ENCODE measurements at regions not wholly inside any gene's neighbourhood (a gene's known extent, or its start where the extent isn't known, plus 50 kb on each side); places are given as distances from the start of the nearest gene placed in this dataset.

DNA sequence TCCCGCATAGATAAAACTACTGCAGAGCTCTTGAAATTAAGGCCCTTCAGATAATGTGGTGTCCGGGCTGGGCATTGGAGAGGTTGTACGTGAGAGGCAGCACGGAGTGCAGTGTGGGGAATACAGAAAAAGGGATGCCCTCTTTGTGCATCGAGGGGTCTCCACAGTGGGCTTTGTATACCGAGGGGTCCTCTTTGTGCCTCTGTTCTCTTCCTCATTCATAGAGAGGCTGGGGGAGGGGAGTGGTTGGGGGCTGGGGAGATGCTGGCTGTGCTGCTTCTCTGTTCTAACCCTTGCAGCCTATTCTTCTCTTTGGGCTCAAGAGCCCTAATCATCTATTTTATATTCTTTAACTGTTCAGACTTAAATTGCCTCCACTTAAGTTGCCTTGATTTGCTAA is 74.3 kb upstream of the NDN start:
- TF ChIP-seq, protein P1, sequence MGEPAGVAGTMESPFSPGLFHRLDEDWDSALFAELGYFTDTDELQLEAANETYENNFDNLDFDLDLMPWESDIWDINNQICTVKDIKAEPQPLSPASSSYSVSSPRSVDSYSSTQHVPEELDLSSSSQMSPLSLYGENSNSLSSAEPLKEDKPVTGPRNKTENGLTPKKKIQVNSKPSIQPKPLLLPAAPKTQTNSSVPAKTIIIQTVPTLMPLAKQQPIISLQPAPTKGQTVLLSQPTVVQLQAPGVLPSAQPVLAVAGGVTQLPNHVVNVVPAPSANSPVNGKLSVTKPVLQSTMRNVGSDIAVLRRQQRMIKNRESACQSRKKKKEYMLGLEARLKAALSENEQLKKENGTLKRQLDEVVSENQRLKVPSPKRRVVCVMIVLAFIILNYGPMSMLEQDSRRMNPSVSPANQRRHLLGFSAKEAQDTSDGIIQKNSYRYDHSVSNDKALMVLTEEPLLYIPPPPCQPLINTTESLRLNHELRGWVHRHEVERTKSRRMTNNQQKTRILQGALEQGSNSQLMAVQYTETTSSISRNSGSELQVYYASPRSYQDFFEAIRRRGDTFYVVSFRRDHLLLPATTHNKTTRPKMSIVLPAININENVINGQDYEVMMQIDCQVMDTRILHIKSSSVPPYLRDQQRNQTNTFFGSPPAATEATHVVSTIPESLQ (CRISPR knock-in tag; IDR thresholded peaks at IDR 0.05) = no peak
- TF ChIP-seq NR3C1 (CRISPR knock-in tag; conservative IDR thresholded peaks at IDR 0.05; ENCODE audit: low read depth) = no peak
- TF ChIP-seq, protein P2, sequence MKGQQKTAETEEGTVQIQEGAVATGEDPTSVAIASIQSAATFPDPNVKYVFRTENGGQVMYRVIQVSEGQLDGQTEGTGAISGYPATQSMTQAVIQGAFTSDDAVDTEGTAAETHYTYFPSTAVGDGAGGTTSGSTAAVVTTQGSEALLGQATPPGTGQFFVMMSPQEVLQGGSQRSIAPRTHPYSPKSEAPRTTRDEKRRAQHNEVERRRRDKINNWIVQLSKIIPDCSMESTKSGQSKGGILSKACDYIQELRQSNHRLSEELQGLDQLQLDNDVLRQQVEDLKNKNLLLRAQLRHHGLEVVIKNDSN (CRISPR knock-in tag; IDR thresholded peaks at IDR 0.05) = no peak
- ATAC-seq (no peak), DNase-seq (ENCODE audit: low spot score) (no peak)
- Mint-ChIP-seq H3K9me3 (peaks cover 66% of the 10 kb centered on the region), H3K4me3 (no peak overlapping the region), H3K36me3 (peaks cover 51% of the 10 kb centered on the region), H3K27me3 (ENCODE audit: low read depth) (peaks cover 11% of the 10 kb centered on the region), H3K4me1 (peaks cover 17% of the 10 kb centered on the region), H3K27ac (no peak overlapping the region)
- CTCF ChIA-PET = interaction anchor here (0.7 kb wide), 1 partner anchor 133 kb away, joined by 3 read pairs; no protein-coding TSS in a partner anchor
- POLR2A ChIA-PET = no interaction called here

DNA sequence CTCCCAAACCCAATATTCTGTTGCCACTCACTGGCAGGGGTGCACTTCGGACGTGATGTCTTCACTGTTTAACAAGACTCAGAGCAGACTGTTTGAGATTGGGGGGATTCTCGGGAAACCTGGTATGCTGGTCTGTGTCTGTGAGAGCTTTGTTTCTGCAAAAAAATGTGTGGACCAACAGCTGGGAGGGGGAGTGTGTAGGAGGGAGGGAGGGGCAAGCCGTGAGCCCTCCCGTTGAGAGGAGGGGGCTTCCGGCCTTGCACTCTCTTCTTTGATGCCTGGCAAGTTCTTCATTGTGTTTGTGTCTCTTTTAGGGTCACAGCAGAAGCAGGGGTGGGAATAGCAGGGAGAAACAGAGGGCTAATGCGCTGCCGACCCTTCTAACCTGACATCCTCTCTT is 74.9 kb upstream of the NDN start:
- no peak for ATAC-seq
- CTCF ChIA-PET = interaction anchor here (1.3 kb wide), 1 partner anchor 71 kb away, joined by 3 read pairs; no protein-coding TSS in a partner anchor

DNA sequence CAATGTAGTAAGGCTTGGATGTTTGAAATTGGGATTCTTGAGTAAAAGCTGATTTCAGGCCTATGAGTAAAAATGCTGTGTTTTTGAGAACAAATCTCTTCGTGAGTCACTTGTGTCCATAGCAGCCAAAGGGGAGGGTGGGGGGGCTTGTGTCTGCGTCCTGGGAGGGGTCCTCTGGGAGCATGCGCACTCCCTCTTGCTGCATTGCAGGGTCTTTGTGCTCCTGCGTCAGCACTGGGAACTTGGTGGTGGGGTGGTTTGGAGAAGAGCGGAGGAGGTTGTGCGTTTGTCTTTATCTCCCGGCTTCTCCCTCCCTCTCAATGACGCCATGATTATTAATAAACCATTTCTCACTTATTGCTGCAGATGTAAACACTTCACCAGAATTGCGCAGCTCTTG is 75.9 kb upstream of the NDN start:
- no peak overlapping the region for H3K27ac Mint-ChIP-seq
- peaks cover 66% of the 10 kb centered on the region for H3K9me3 Mint-ChIP-seq
- TF ChIP-seq GABPB1 (CRISPR knock-in tag; IDR thresholded peaks at IDR 0.05) = no peak
- TF ChIP-seq, protein P3, sequence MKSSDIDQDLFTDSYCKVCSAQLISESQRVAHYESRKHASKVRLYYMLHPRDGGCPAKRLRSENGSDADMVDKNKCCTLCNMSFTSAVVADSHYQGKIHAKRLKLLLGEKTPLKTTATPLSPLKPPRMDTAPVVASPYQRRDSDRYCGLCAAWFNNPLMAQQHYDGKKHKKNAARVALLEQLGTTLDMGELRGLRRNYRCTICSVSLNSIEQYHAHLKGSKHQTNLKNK (CRISPR knock-in tag; IDR thresholded peaks at IDR 0.05) = no peak
- no peak for TF ChIP-seq ATF1 (CRISPR knock-in tag; IDR thresholded peaks at IDR 0.05)
- TF ChIP-seq GRHL2 (CRISPR knock-in tag; IDR thresholded peaks at IDR 0.05; ENCODE audit: insufficient replicate concordance, severe bottlenecking) = no peak
- no peak for TF ChIP-seq ZBTB21 (CRISPR knock-in tag; IDR thresholded peaks at IDR 0.05; ENCODE audit: borderline replicate concordance)
- TF ChIP-seq, protein P4, sequence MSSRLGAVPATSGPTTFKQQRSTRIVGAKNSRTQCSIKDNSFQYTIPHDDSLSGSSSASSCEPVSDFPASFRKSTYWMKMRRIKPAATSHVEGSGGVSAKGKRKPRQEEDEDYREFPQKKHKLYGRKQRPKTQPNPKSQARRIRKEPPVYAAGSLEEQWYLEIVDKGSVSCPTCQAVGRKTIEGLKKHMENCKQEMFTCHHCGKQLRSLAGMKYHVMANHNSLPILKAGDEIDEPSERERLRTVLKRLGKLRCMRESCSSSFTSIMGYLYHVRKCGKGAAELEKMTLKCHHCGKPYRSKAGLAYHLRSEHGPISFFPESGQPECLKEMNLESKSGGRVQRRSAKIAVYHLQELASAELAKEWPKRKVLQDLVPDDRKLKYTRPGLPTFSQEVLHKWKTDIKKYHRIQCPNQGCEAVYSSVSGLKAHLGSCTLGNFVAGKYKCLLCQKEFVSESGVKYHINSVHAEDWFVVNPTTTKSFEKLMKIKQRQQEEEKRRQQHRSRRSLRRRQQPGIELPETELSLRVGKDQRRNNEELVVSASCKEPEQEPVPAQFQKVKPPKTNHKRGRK (CRISPR knock-in tag; IDR thresholded peaks at IDR 0.05; ENCODE audit: borderline replicate concordance) = no peak
- no peak for TF ChIP-seq CBFB (CRISPR knock-in tag; IDR thresholded peaks at IDR 0.05; ENCODE audit: low read depth)
- TF ChIP-seq, protein P1 (CRISPR knock-in tag; IDR thresholded peaks at IDR 0.05) = no peak
- peaks cover 48% of the 10 kb centered on the region for H3K36me3 Mint-ChIP-seq
- ATAC-seq (no peak), DNase-seq (ENCODE audit: low spot score) (no peak)
- CTCF ChIA-PET = interaction anchor here (1.3 kb wide), 1 partner anchor 72 kb away, joined by 3 read pairs; no protein-coding TSS in a partner anchor
- H3K27me3 Mint-ChIP-seq (ENCODE audit: low read depth) = peaks cover 7% of the 10 kb centered on the region; the same call in 1 of the 2 replicates
- peaks cover 17% of the 10 kb centered on the region for H3K4me1 Mint-ChIP-seq
- H3K4me3 Mint-ChIP-seq = no peak overlapping the region
- POLR2A ChIA-PET = no interaction called here

More for the DNA sequence above, 74.9 kb upstream of the NDN start:
- H3K9me3 Mint-ChIP-seq = peaks cover 64% of the 10 kb centered on the region
- H3K4me3 Mint-ChIP-seq = no peak overlapping the region
- no peak for DNase-seq (ENCODE audit: low spot score)
- TF ChIP-seq SOX15 (CRISPR knock-in tag; IDR thresholded peaks at IDR 0.05) = no peak
- peaks cover 17% of the 10 kb centered on the region for H3K4me1 Mint-ChIP-seq
- H3K27me3 Mint-ChIP-seq (ENCODE audit: low read depth) = peaks cover 10% of the 10 kb centered on the region
- H3K27ac Mint-ChIP-seq = no peak overlapping the region
- POLR2A ChIA-PET = no interaction called here
- H3K36me3 Mint-ChIP-seq = peaks cover 49% of the 10 kb centered on the region

DNA sequence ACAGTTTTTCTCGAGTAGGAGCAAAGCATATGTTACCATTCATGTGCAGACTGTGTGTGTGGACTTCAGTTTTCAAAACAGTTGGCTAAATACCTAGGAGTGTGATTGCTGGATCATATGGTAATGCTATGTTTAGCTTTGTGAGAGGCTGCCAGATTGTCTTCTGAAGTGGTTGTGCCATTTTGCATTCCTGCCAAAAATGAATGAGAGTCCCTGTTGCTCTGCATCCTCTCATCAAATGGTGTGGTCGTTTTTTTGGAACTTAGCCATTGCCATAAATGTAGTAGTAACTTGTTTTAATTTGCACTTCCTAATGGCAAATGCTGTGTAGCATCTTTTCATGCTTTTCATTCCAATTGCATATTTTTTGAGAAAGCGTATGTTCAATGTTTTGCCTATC is 77.2 kb upstream of the NDN start:
- ChIA-PET POLR2A (no interaction called here), CTCF (no interaction called here)
- peaks cover 7% of the 10 kb centered on the region; the same call in 1 of the 2 replicates for H3K27me3 Mint-ChIP-seq (ENCODE audit: low read depth)
- peaks cover 45% of the 10 kb centered on the region for H3K36me3 Mint-ChIP-seq
- peaks cover 65% of the 10 kb centered on the region for H3K9me3 Mint-ChIP-seq
- H3K4me3 Mint-ChIP-seq = no peak overlapping the region
- peaks cover 17% of the 10 kb centered on the region for H3K4me1 Mint-ChIP-seq
- no peak for DNase-seq (ENCODE audit: low spot score)
- no peak for ATAC-seq
- H3K27ac Mint-ChIP-seq = no peak overlapping the region
- TF ChIP-seq ELF4 (CRISPR knock-in tag; IDR thresholded peaks at IDR 0.05; ENCODE audit: low read depth) (no peak), TEAD1 (CRISPR knock-in tag; IDR thresholded peaks at IDR 0.05) (no peak), ZNF423 (CRISPR knock-in tag; IDR thresholded peaks at IDR 0.05) (no peak), ESRRA (CRISPR knock-in tag; IDR thresholded peaks at IDR 0.05; ENCODE audit: borderline replicate concordance) (no peak), GRHL2 (CRISPR knock-in tag; IDR thresholded peaks at IDR 0.05; ENCODE audit: insufficient replicate concordance, severe bottlenecking) (no peak)
- TF ChIP-seq, protein P4 (CRISPR knock-in tag; IDR thresholded peaks at IDR 0.05; ENCODE audit: borderline replicate concordance) = no peak
- TF ChIP-seq, protein P5, sequence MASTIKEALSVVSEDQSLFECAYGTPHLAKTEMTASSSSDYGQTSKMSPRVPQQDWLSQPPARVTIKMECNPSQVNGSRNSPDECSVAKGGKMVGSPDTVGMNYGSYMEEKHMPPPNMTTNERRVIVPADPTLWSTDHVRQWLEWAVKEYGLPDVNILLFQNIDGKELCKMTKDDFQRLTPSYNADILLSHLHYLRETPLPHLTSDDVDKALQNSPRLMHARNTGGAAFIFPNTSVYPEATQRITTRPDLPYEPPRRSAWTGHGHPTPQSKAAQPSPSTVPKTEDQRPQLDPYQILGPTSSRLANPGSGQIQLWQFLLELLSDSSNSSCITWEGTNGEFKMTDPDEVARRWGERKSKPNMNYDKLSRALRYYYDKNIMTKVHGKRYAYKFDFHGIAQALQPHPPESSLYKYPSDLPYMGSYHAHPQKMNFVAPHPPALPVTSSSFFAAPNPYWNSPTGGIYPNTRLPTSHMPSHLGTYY (CRISPR knock-in tag; IDR thresholded peaks at IDR 0.05) = no peak
- TF ChIP-seq, protein P6, sequence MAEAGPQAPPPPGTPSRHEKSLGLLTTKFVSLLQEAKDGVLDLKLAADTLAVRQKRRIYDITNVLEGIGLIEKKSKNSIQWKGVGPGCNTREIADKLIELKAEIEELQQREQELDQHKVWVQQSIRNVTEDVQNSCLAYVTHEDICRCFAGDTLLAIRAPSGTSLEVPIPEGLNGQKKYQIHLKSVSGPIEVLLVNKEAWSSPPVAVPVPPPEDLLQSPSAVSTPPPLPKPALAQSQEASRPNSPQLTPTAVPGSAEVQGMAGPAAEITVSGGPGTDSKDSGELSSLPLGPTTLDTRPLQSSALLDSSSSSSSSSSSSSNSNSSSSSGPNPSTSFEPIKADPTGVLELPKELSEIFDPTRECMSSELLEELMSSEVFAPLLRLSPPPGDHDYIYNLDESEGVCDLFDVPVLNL (CRISPR knock-in tag; IDR thresholded peaks at IDR 0.05; ENCODE audit: borderline replicate concordance, low read depth) = no peak
